Kasumi-1 (cell line): ENCODE measurements at regions not wholly inside any gene's neighbourhood (a gene's known extent, or its start where the extent isn't known, plus 50 kb on each side); places are given as distances from the start of the nearest gene placed in this dataset.
"Not testable (repeated sequence)": the region's sequence is repeated elsewhere in the genome, so short reads cannot be mapped to it uniquely, and the experiment has no call there.

ENCODE experiments used
- DNase-seq, 2 experiments: peaks; one replicate each; lab custom pipeline; 2025; lab: John Stamatoyannopoulos, UW

DNA sequence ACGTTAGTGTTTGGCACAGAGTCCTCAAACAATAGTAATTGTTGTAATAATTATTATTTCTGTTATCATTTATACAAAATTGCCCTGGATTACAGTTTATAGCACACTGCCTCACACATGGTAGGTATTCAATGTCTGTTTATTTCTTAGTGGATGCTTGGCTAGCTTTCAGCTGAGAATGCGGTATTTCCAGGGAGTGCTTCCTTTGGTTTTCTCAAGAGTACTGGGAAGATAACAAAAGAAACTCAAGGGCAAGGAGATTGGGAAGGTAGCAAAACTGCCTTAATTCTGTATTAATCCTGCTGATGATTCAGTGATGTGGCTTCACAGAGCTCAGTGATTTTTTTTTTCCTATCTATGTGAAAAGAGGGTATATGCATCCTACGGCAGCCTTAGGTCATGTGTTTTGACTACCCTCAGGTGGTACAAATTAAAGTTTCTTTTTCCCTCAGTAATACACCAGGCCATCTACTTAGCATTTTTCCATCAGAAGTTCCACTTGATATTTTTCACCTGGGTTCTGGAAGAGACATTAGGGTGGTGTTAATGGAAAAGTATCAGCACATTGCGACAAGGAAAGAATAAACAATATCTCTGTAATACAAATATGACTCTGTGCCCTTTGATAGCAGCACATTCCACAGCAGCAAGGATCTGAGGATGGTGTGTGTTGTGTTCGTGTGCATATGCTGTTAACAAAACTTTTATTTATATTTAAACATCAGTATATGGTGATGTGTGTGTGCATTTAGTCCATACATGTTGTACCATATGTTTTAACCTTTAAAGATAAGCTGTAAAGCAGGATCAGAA lies 124.3 kb upstream of the RASGEF1B start:
- no peak for DNase-seq

DNA sequence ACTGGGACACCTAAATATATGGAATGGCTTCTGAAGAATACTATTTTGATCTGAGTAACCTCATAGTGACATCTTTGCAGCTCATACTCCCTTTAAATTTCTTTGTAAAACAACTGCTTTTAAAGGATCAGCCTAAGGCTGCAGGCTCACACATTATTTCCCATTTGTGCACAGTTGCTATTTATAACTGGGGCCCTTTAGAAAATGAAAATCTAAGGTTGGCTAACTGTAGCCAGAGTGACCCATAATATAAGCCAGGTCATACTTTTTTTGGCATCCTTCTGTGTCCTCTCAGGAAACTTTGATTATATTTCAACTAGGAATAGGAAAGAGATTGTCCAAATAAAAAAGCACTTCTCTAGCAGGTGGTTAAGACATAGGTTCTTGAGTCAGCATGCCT lies 123.6 kb upstream of the RASGEF1B start:
- DNase-seq, result no peak

DNA sequence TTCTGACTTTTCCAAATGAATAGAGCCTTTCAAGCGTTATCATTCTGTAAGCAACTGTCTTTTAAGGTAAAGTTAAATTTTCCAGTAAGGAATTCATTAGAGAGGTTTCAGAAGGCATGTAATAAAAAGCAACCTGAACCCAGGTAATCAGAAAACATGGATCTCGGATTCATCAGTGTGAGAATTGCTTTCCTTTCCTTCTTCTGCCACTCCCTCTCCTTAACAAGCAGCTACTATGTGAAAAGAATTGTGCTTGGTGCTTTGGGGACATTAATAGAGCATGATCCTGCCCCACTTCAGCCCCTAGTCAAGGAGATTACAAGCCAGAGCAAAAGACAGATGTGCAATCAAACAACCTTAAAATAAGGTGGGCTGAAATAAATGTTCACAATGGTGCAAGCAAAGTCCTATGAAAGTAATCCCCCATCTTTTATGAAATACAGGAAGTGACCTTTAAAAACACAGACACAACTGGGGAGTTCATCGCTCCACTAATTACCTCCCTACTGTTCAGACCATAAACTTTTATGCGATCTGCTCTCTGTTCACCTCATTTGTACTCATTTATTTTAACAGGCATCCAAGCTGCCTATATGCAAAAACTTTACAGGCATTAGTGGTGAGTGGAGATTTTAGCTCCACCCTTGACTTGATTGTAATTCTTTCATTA lies 122.9 kb upstream of the RASGEF1B start:
- no peak for DNase-seq

DNA sequence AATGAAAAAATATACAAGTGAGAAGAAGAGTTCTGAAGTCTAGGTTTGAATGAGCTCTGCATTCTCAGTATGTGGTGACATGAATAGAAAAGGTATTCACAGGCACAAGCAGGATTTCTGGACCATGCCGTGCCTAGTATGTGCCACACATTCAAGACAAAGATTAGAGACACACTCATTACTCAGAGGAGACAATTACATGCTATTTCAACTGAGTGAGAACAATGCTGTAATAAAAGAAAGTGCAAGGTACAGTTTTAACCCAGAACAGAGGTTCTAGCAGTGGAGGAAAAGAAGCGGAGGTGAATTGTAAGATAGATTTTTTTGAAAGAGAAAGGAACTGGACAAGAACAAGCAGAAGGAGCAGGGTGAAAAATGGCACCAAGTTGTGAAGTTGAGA lies 121.0 kb upstream of the RASGEF1B start:
- DNase-seq, result no peak

DNA sequence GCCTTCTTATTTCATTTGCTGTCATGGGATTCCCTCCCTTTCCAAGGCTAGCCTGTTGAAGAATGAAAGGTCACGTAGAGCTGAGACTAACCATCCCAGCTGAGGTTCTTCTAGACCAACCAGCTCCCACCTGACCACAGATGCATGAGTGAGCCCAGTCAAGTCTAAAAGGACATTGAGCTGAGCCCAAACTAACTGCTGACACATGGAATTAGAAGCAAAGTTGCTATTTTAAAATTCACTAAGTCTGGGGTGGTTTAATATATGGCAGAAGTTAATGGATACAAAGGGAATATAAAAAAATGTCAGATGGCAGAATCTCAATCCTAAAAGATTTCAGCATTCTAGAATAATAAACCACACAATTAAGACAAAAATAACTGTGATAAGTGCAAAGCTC lies 118.9 kb upstream of the RASGEF1B start:
- no peak for DNase-seq

DNA sequence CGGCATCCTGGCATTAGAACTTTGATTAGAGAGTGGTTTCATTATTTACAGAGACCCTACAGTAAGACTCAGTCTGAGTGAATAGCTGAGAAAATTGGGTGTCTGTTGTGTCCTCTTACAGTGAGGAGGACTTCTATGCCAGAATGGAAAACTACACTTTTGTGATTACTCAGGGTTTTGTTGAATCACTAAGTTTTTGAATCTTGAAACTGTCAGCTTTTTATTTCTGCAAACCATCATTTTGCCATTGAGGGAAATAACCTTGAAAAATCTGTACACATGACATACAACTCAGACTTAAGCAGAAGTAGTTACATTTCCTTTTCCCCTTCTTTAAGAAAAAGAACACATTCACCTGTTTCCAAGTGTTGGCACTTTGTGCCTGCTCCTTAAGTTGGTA lies 117.6 kb upstream of the RASGEF1B start:
- DNase-seq, result no peak

DNA sequence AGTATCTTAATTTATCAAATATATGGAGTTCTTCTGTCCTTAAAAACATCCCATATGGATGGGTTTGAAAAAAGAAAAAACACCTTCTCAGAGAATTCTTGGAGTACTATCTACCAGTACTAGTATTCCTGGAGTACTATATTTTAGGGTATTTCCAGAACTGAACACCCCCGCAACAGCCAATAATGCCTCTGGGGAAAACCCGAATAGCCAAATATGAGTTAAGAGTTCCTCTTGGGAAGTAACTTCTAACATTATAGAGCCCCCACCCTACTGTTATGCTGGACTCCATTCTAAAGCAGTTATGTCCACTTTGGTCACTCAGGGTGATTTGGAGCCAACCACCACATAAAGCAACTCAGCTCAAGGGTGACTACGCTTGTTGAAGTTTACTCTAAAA lies 115.0 kb upstream of the RASGEF1B start:
- no peak for DNase-seq

DNA sequence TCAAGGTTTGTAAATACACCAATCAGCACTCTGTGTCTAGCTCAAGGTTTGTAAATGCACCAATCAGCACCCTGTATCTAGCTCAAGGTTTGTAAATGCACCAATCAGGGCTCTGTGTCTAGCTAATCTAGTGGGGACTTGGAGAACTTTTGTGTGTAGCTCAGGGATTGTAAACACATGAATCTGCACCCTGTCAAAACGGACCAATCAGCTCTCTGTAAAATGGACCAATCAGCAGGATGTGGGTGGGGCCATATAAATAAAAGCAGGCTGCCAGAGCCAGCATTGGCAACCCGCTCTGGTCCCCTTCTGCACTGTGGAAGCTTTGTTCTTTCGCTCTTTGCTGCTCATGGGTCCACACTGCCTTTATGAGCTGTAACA lies 109.3 kb upstream of the RASGEF1B start:
- DNase-seq, result not testable (repeated sequence)

DNA sequence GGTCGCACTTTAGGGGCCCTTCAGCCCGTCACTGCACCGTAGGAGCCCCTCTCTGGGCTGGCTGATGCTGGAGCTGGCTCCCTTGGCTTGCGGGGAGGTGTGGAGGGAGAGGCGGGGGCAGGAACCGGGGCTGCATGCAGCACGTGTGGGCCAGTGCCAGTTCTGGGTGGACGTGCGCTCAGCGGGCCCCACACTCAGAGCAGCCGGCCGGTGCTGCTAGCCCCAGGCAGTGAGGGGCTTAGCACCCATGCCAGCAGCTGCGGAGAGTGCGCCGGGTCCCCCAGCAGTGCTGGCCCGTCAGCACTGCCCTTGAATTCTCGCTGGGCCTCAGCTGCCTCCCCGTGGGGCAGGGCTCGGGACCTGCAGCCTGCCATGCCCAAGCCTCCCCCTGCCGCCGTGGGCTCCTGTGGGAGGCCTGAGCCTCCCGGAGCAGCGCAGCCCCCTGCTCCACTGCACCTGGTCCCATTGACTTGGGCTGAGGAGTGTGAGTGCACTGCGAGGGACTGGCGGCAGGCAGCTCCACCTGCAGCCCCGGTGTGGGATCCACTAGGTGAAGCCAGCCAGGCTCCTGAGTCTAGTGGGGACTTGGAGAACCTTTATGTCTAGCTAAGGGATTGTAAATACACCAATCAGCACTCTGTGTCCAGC lies 108.8 kb upstream of the RASGEF1B start:
- DNase-seq, result no peak

DNA sequence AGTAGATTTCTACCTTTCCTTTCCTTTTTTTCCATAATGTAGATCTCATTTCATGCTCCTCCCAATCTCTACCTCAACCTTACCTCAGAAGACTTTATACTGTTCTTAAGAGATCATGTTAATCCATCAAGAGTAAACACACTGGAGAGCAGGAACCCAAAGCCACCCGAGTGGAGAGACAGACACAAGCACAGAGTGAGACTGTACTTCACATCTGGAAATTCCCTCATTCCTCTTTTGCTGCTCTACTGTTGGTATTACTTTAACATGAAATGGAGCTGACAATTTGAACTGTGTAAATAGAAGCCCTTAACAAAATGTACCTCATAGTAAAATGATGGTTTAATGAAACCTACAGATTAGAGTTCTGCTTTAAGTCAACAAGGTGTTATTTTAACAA lies 105.7 kb upstream of the RASGEF1B start:
- no peak for DNase-seq

DNA sequence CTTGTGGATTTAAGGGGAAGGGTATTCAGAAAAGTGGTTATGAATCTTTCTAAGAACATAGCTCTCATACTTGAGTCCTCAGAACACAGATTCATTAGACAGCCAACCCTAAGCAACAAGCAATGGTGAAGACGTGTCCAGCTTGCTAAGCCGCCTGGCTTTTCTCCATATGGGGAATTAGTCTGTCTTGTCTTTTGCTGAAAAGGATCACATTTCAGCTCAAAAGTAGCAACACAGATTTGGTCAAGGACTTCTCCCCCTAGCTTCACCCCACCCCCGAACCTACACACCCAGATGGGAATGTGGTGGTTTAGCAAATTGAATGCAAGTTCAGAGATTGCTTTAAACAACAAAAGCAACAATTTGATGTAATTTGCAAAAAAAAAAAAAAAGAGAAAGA lies 103.3 kb upstream of the RASGEF1B start:
- no peak for DNase-seq

DNA sequence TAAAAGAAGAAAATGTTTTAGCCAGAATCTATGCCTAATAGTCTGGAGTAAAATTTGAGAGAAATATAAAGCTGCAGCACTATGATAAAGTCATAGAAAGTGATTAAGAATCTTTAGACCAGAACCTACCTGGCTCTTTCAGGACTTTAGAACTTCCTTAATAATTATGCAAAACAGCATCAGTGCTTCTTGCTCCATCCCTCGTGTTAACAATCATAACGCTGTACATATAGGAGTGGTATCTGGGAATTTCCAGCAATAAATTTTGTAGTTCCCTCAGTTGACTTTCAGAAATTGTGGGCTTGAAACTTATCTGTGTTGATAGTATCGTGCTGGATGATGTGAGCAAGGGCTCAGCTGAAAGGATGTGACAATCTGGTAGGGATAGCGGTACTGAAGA lies 102.1 kb upstream of the RASGEF1B start:
- DNase-seq, result no peak

DNA sequence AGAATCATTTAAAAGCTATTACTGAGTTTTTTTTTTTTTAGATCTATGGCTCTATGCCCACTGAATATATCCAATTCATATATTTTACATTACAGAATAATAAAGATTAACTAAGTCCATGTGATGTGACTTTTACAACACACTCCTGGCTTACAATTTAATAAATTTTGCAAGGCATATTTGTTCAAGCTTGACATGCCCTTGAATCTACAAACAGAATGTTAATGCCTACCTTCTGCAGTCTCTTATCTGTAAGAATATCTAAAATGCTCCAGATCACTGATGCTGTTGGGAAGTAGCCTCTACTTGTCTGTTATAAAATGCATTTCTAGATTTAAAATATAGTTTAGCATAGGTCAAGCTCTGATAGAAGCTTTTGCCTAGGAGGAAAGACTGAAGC lies 100.7 kb upstream of the RASGEF1B start:
- DNase-seq, result no peak

DNA sequence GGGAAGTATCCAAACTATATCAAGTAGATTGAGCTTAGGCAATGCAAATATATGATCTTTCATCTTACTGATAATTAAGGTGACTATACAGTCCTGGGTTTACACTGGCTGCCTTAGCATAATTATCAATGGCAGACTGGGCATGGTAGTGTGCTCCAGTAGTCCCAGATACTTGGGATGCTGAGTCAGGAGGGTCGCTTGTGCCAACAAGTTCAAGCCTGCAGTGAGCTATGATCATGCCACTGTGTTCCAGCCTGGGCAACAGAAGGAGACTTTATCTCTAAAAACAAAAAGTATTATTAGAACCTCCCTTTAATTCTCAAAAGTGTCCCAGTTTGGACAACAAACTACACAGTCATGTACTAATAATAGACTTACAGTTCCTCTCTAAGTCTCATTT lies 99.4 kb upstream of the RASGEF1B start:
- no peak for DNase-seq

DNA sequence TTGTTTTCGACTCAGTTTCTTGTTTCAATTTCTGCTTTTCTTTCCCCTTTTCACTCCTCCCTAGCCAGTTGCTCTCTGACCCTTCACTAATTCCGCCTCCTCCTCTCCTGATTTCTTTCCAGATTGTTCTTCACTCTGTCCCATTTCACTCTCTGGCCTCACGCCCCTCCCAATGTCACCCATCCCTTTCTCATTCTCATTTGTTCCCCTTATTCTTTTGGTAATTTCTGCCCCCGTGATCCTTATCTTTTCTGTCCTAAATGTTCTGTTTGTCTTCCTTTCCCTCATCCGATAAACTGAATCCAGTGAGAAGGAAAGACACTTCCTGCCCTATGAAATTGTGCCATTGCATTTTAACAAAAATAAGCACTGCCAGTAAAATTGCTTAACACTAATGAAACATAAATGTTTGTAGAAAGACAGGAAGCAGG lies 94.5 kb upstream of the RASGEF1B start:
- DNase-seq, result no peak

DNA sequence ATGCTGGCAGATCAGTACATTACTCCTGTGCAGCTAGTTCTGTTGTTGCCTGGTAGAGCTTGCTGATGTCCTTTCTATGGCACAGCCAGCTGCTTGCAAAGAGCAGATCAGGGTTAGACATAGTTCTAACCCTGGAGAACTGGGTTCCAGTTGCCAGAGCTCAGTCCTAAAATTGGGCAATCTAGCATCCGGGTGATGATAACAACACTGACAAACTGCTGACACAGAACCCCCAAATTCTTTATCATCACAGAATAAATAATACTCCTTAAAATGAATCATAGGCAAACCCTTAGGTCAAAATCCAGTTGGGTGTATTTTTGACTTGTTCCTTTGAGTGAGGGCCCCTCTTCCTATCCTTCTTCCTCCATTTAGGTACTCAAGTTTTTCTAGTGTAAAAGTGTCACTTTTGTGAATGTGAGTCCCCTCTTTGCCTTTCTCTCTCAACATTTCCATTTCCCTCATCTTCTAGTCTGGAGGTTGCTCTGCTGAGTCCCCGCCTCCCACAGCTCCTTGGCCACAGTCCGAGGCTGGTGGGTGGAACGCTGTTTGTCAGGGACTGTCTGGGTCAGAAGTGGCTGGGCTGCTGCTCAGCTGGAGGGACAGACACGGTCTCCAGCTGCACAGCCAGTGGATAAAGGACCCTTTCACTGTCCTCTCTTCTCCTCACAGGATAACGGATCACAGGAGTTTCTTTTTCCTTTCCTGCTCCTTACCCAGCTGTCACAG lies 93.6 kb upstream of the RASGEF1B start:
- no peak for DNase-seq

DNA sequence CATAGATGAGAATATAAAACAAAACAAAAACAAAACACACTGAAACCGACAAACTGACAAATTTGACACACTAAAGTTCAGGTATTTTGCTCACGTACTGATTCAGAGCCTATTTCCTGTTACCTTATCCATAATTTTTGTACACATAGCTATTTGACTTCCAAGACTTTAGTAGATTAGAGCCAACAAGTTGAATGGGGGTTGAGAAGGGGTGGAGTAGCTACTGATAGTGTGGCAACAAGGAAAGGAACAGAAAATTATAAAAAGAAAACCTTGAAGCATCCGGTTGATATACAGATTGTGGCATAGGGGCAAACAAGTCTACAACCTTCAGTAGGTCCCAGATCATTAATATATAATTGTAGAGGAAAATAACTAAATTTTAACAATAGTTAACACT lies 92.3 kb upstream of the RASGEF1B start:
- DNase-seq, result no peak

DNA sequence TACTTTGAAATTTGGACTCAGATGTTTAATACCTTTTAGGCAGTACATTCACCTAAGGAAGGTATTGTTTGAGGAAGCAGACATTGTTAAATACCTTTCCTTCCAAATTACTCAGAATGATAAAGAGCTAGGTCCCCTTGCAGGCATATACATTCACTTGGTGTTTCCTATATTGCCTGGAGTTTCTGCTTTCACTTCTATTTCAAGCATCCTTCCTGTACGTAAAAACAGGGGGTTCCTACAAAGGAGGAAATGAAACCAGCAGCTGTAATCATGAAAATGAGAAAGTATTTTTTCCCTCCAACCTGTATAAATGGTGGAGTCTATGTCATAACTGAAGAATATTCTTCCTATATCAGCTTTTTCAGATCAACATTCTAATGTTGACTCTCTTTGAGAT lies 90.4 kb upstream of the RASGEF1B start:
- DNase-seq, result peak in 1 of 2 experiments; percentile 4

DNA sequence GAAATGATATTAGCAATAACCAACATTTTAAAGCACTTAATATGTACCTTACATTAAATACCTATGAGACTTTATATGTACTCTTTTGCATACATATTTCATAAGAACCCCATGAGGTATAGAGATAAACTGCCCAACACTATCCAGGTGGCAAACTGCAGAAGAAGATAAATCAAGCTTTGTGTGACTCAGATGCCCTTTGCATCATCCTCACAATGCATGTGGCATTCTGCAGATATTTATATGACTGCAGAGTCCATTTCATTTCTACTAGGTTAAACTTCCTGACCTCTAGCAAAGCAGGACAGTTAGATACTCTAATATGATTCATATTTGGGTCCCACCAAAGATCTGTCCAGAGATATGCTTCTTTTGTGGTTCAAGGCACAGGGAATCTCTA lies 85.6 kb upstream of the RASGEF1B start:
- no peak for DNase-seq

DNA sequence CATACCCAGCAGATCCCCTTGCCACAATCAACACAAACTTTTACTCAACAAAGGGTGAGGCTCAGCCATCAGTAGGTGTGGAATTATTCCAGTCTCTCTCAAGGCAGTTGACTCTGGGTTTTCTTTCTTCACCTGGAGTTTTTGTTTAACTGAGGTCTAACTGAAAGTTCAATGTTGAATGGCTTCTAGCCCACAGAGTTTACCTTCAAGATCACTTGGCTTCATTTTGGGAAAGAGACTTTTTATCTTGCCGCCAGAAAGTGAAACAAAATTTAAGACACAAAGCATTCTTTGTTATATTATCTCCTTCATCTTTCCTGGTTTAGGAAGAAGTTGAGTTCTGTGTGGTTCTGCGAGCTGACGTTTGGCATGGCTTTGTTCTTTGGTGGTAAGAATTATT lies 83.8 kb upstream of the RASGEF1B start:
- DNase-seq, result no peak

DNA sequence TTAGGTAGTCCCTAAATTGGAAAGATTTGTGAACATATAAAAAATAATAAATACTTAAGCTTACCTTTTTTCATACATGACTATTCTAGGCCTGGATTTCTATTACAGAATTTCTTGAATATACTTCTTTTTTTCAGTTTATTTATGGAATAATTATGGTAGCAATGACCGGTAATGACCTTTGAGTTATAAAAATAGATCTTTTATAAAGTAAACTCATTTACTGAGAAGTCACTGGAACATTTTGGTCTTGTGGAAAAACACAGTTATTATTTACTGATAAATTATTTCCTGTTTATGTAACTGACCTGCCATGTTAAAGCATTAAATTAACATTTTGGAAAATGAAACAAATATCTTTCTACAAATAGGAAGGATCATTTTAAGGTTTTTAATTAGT lies 80.4 kb upstream of the RASGEF1B start:
- no peak for DNase-seq

DNA sequence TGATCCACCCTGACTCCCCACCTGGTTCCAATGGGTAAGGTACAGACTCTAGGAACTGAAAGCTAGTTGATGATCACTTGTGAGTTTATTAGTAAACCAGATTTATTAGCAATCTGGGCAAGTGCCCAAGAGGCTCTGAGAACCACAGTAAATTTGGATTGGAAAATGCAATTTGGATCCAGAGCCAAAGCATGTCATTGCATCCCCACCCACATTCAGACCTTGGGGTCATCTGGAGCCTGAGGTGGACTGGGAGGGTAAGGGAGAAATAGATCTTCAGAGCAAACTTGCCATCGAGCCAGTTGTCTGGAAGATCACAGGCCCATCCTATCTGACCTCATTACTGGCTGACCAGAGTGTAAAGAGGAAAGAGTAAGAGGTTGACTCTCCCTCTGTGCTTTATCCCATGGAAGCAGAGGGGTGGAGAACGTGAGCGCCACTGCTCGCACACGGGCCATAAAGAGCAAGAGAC lies 78.7 kb upstream of the RASGEF1B start:
- no peak for DNase-seq

DNA sequence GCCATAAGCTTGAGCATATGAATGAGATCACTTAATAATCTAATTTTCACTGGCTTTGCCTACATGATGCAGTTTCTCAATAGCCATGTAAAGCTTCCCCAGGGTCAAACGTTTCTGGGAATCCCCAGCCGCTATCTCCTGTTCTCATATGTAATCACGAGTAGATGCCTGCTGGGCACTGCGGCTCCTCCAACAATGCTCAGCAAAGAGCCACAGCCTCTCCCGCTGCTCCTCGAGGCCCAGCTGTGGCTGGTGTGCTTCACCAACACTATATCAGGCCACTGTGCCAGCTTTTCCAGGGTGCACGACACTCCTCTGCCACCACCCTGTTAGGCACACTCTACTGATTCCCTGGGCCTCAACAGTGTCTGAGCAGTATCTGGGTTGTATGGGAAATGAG lies 78.3 kb upstream of the RASGEF1B start:
- no peak for DNase-seq
